Right ventricle myocardium inferior (tissue), 1 donor: ENCODE measurements at regions not wholly inside any gene's neighbourhood (a gene's known extent, or its start where the extent isn't known, plus 50 kb on each side); places are given as distances from the start of the nearest gene placed in this dataset.

Source experiments
- ATAC-seq: fragments of 200-7000 bp; cut with Tn5 transposase; one replicate; pipeline ENCODE4 v1.9.1; 2020; ENCODE audit warnings: mild to moderate bottlenecking, moderate library complexity
- DNase-seq: peaks from one replicate; pipeline ENCODE4 v3.0.0; 2021; ENCODE audit errors: missing footprints
- intact Hi-C: fragments of 100-400 bp; cut with DNase I; formaldehyde crosslinking; loops from one replicate; pipeline ENCODE4 v1.11.0; 2022
- donor health status: DM: no; HTN: yes; CAD: no; lungs with severe emphysema.

- ATAC-seq (no peak), DNase-seq (no peak)
- intact Hi-C loops = no loop called here
Observed at GRCh38 chr5:63894690-63895089, 67.6 kb downstream of the HTR1A start.

DNA sequence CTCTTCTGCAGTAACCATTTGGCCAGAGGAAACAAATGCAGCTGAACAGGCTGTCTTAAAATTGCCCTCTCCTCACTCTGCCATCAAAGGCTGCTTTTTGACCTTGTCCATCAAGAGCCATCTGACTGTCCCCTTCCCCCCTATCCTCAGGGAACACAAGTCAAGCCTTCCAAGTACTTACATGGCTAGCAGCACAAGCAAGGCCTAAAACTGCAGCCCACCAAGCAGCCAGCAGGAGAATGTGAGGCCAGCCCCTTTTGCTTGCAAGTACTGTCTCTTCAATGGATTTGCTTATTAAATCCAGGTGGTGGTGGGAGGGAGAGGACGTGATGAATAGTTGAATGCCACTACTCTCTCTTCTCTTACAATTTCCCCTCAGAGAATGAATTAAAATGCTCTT is 83.5 kb downstream of the HTR1A start:
- ATAC-seq (no peak), DNase-seq (no peak)
- intact Hi-C loops = no loop called here

DNA sequence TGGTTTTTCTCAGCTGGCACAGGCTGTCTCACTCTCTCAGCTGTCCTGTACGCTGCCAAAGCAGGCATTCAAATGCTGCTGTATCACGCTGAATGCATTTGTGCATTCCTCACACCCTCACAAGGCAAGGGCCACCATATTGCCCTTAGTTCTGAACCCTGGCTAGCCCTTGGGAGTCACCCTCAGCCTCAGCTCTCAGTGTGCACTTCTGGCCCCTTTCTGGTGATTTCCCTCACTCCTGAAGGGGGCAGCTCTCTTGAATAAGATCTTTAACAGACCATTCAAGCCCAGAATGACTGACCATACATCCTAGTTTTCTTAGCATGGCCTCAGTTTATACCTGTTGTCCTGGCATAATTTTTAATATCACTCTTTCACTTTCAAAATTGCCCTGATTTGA is 84.3 kb downstream of the HTR1A start:
- intact Hi-C loops = no loop called here
- no peak for ATAC-seq
- no peak for DNase-seq

DNA sequence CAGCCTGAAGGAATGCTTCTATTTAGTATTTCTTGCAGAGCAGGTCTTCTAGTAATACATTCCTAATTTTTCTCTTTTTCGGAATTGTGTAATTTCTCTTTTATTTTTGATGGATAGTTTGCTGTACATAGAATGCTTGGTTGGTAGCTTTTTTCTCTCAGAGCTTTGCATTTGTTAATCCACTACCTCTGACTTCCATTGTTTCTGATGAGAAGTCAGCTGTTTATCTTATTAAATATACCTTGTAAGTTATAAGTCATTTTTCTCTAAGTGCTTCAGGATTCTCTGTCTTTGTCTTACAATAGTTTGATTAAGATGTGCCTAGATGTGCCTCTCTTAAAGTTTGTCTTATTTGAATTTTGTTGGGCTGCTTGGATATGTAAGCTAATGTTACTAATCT is 101.9 kb downstream of the HTR1A start:
- intact Hi-C loops = no loop called here
- no peak for DNase-seq

DNA sequence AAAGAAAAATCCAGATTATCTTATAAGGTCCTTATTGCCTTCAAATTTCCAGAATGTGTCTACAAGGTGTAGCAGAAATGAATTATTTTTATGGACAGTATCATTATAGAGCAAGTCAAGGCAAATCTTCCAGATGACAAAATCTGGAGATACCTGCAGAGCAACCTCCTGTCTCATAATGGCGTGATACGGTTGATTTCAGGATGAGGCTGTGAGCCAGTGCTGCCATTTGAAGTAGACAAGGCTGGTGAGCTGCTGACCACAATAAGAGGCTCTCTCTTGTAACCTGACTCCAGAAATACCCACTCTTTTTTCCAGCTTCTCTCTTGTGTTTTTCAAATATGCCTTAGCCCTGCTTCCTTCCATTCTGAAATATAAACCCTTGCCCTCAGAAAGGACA is 108.2 kb downstream of the HTR1A start:
- ATAC-seq (no peak), DNase-seq (no peak)
- intact Hi-C loops = no loop called here

More for the DNA sequence above, 101.9 kb downstream of the HTR1A start:
- no peak for ATAC-seq

GRCh38 chr5:63843190-63843589 is 119.1 kb downstream of the HTR1A start:
- DNase-seq (no peak), ATAC-seq (no peak)
- intact Hi-C loops = no loop called here

DNA sequence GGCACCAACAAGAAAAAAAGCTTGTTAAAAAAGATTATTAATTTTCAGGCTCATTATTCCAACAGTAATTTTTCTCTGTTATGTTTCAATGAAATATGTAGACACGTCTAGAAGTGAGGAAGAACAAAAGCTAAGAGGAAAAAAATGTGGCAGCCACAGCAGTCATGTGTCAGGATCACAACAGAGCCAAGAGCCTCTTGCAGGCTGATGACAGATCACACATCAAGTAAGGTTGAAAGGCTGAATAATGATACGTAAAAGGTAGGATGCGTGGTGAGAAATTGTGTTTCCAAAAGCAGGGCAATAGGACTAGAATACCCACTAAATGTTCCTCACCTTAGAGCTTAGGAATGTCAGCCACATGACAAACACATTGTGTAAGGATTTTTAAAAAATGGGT is 124.8 kb downstream of the HTR1A start:
- ATAC-seq = no peak
- intact Hi-C loops = no loop called here
- no peak for DNase-seq

DNA sequence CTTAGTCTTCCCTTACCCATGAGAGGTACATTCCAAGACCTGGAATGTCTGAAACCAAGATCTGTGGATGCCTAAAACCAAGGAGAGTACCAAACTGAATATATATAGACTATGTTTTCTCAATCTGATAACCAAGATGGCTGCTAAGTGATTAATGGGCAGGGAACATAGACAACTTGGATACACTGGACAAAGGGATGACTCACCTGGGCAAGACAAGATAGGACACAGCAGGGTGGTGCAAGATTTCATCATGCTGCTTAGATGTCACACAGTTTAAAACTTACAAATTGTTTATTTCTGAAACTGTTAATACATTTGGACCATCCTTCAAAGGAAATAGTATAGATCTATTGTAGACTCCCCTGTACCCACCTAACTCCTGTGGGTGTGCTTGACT is 130.9 kb downstream of the HTR1A start:
- intact Hi-C loops = no loop called here
- no peak for ATAC-seq
- DNase-seq = no peak

GRCh38 chr5:63825984-63826383 is 136.3 kb downstream of the HTR1A start:
- intact Hi-C loops = no loop called here
- DNase-seq (no peak), ATAC-seq (no peak)

DNA sequence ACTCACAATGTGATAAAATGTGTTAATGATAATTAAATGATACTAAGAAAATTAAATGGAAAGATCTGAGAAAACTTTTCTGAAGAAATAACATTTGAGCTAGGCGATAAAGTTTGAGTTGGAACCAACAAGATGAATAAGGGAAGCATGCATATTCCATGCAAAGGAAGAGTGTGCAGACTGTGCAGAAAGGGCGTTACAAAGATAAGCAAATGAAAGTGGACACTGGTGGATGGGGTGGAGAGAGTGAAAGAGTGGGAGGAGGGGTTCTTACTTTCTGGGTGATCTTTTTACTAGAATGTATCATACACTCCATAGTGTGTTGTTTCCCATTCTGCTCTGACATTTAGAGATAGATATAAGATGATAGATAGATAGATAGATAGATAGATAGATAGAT is 138.7 kb downstream of the HTR1A start:
- intact Hi-C loops = no loop called here
- DNase-seq (no peak), ATAC-seq (no peak)

DNA sequence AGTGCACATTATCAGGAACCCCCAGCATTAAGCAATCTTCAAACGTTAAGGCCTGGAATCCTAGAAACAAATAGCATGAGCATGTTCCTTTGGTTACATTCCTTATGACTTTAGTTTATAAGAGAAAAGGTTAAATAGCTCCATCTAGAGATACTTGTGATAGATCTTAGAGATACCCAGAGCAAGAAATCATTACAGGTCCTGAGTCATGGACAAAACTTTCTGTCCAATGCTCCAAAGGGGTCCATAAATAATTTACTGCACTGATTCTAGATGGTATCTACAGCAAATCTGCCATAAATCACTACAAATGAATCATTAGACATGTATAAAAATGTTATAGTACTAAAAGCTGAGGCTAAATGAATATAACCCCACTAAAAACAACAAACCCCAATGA is 139.6 kb downstream of the HTR1A start:
- ATAC-seq (no peak), DNase-seq (no peak)
- intact Hi-C loops = no loop called here

- intact Hi-C loops = no loop called here
- DNase-seq (no peak), ATAC-seq (no peak)
Observed at GRCh38 chr5:63820577-63820976, 141.7 kb downstream of the HTR1A start.

GRCh38 chr5:63812693-63813092 is 149.6 kb downstream of the HTR1A start:
- DNase-seq = no peak
- intact Hi-C loops = no loop called here
- no peak for ATAC-seq

DNA sequence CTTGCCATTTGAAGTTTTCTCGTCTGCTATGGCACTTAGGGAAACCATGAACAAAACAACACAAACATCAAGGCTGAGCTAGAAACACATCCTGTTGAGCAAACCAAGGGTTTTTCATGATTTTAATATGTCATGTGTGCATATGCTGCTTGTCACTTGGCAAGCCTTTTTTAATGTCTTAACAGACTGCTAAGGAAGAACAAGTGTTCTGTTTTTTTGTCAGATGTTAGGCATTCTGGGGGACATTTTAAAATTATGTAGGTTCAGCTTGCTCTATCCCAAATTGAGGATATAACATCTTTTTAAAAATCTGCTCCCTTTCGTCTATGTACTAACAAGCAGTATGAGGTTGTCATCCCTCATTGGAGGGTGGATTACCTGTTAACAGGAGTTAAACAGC is 150.3 kb downstream of the HTR1A start:
- DNase-seq (no peak), ATAC-seq (no peak)
- intact Hi-C loops = no loop called here

GRCh38 chr5:63811286-63811685 is 151.0 kb downstream of the HTR1A start:
- DNase-seq = no peak
- no peak for ATAC-seq
- intact Hi-C loops = no loop called here

DNA sequence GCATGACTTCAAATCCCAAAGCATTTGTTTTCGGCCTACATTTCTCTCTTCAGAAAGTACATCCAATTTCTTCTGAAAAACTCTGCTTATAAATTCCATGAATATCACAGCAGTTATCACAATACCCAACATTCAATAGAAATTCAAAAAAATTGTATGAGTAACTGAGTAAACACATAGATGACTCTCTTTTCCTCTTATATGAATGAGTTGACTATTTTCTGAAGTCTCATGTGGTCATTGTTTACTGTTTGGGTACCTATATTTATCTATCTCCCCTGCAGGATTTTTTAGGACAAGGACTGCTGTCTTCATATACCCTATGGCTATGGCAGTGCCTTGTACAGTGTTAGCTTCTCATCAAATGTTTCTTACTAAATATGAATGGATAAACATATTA is 157.1 kb downstream of the HTR1A start:
- ATAC-seq = no peak
- no peak for DNase-seq
- intact Hi-C loops = no loop called here

DNA sequence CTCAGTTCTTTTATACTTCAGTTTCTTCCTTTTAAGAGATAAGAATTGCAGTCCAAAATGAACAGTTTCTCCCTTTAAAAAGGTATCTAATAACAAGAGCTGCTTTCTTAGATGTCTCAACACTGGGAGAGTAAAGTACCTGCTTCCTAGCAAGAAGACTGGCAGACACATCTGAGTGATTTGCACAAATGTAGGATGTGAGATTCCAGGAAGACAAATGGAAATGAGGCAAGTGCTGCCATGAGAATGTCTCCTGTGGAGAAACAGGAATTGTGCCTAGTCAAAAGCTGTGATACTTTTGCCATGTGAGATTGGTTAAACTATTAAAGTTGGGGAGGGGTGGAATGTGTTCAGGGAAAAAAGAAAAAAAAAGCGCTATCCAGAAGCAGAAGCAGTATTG is 159.1 kb downstream of the HTR1A start:
- ATAC-seq (no peak), DNase-seq (no peak)
- intact Hi-C loops = no loop called here

GRCh38 chr5:63794979-63795378 is 167.3 kb downstream of the HTR1A start:
- no peak for DNase-seq
- no peak for ATAC-seq
- intact Hi-C loops = no loop called here

DNA sequence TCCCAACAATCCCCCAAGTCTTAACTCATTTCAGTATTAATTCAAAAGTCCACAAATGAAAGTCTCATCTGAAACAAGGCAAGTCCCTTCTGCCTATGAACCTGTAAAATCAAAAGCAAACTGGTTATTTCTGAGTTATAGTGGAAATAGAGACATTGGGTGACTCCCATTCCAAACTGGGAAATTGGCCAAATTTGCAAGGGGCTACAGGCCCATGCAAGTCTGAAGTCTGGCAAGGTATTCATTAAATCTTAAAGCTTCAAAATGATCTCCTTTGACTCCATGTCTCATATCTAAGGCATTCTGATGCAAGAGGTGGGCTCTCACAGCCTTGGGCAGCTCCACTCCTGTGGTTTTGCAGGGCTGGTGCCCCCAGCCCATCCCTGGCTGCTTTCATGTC is 167.9 kb downstream of the HTR1A start:
- DNase-seq = no peak
- ATAC-seq = no peak
- intact Hi-C loops = no loop called here

GRCh38 chr5:63774939-63775338 is 187.3 kb downstream of the HTR1A start:
- no peak for ATAC-seq
- no peak for DNase-seq
- intact Hi-C loops = no loop called here

DNA sequence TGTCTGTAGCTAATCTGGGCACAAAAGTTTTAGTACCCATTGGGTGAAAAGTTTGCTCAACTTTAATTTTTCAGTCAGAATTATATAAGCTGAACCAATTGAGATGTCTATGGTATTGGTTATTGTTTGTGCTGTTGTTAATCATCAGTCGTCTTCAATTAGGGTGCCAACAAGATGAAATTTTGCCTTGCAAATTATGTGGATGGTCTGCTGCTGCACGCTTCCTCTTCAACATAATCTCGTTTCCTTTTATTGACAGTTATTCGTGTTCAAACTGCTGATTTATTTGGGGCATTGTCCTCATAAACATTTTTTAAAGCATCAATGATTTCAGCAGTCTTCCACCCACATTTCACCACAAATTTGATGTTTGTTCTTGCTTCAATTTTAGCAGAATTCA is 194.0 kb downstream of the HTR1A start:
- DNase-seq (no peak), ATAC-seq (no peak)
- intact Hi-C loops = no loop called here

DNA sequence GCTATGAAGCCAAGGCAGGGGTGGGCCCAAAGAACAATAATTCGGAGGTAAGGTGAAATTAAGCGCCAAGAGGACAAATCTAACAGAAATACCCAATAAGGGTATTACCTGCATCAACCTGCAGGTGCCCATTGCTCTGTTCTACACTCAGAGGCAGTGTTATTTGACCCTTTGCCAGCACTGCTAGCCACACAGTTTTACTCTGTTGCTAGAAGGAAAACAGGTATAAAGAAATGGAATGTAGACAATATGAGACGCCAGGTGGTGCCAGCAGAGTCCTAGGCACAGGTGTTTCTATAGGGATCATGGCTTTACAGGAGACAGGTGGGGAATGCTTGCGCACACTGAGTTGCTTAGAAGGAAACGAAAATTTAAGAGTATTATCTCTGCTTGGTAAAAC is 201.3 kb downstream of the HTR1A start:
- DNase-seq (no peak), ATAC-seq (no peak)
- intact Hi-C loops = no loop called here
